AG09319 (cell line): ENCODE measurements at regions not wholly inside any gene's neighbourhood (a gene's known extent, or its start where the extent isn't known, plus 50 kb on each side); places are given as distances from the start of the nearest gene placed in this dataset.

Experiments
- DNase-seq: peaks from one replicate; pipeline ENCODE4 v3.0.0-alpha.2; 2010; ENCODE audit warnings: low read depth; ENCODE audit errors: extremely low read depth
- TF ChIP-seq, protein P1 (sequence below): IDR thresholded peaks from 2 replicates; pipeline ENCODE4 v1.5.1; 2011; ENCODE audit warnings: low read depth, mild to moderate bottlenecking, inconsistent platforms, low read length, moderate library complexity

DNA sequence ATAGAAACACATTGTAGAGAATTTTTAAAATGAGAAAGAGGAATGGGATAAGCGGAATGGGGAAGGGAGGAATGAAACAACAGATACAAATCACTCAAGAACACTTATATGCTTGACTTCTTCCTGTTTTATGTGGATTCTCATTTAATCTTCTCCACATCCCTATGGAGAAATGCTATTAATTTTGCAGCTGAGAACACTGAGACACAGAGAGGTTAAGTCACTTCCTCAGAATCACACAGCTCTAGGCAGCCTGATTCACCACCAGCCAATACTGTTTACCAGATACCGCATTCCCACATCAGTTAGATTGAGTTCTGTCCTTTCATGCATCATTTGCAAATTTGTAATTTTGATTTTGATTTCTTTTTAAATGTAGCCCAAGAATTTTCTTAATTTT, 170.5 kb downstream of the SH2D4B start:
- DNase-seq: no peak
- TF ChIP-seq, protein P1, sequence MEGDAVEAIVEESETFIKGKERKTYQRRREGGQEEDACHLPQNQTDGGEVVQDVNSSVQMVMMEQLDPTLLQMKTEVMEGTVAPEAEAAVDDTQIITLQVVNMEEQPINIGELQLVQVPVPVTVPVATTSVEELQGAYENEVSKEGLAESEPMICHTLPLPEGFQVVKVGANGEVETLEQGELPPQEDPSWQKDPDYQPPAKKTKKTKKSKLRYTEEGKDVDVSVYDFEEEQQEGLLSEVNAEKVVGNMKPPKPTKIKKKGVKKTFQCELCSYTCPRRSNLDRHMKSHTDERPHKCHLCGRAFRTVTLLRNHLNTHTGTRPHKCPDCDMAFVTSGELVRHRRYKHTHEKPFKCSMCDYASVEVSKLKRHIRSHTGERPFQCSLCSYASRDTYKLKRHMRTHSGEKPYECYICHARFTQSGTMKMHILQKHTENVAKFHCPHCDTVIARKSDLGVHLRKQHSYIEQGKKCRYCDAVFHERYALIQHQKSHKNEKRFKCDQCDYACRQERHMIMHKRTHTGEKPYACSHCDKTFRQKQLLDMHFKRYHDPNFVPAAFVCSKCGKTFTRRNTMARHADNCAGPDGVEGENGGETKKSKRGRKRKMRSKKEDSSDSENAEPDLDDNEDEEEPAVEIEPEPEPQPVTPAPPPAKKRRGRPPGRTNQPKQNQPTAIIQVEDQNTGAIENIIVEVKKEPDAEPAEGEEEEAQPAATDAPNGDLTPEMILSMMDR: no peak

DNA sequence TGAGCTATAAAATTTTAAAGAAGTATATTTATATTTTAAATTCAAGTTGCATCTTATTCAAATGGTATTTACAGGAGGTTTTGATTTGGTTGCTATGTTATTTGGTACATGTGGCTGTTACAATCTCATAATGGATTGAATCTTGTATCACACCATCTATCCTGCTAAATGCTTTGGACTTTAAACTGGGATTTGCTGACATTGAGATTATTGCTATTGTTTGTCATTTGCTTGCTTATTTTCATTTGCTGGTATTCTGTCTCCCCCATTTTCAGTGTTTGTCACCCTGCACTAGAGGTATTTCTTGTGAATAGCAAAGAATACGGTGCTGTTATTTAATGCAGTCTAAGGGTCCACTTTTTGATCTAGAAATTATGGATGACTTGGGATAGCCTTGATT, 171.1 kb downstream of the SH2D4B start:
- TF ChIP-seq, protein P1: no peak
- no peak for DNase-seq

DNA sequence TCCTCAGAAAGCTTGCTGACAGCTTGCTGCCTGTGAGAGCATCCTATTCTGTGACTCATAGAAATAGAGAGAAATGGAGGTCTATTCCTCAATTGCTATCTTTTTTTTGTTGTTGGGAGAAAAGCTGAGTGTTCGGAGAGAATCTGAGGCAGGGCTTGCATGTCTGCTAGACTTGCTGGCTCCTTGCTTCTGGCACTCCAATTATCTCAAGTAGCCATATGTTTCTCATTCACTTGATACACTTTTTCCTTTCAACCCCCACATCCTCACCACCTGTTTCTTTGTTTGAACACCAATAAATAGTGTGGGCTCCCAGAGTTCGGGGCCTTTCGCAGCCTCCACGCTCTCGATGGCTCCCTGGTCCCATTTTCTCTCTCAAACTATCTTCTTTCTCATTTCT, 172.2 kb downstream of the SH2D4B start:
- TF ChIP-seq, protein P1: no peak
- DNase-seq: no peak

DNA sequence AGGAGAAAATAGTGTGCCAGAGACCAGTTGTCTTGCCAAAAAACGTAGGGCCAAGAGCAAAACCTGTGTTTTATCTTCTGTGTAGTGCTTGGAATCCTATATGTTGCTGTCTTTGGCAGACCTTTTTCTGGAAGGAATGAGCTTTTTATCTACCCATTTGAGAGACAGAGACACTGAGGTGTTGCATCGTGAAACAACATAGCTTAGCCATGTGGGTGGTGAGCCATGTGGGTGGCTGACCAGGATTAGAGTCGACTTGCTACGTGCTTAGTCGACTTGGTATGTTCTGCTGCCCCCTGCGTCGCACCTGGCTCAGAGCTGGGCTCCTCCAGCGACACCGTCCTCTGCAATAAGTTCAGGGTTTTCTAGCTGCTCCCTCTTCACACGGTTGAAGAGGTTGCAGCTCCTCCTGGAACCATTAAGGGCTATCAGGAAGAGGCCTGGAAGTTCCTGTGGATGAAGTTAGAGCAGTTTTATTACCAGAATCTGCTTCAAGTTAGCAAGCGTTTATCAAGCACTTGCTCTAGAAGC, 175.8 kb downstream of the SH2D4B start:
- TF ChIP-seq, protein P1: no peak
- no peak for DNase-seq

DNA sequence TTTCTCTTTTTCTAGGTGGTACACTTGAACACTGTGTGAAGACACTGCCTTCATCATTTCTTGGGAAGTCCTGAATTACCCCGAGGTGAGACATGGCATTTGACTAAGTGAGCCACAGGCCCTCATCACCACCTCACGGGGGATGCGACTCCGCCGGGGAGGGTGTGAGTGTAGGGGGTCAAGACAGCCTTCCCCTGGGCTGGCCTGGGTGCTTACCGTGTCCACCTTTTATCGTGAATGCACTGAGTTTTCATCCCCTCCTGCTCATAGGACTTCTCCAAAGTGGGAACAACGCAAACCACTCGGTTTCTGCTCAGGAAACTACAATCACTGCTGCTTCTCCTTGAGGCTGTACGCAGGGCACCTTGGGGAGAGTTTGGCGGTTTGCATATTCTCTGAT, 176.9 kb downstream of the SH2D4B start:
- TF ChIP-seq, protein P1: no peak
- no peak for DNase-seq

DNA sequence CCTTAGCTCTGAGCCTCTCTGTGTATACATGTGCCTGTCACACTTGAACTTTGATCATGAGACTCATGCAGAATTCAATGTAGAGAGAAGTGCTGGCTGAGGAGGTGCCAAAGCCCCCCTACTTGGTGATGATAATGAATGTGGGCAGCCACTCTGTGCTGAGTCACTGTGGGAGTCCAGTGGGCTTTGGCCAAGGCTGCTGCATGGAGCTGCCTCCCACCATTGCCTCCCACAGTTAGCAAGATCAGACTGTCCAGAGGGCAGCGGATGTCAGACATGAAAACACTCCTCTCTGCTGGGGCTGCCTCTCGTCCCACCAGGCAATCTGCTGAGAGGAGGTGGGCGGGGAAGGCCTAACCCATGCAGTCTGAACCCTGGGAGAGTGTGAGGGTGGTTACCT, 180.3 kb downstream of the SH2D4B start:
- TF ChIP-seq, protein P1: no peak
- no peak for DNase-seq

DNA sequence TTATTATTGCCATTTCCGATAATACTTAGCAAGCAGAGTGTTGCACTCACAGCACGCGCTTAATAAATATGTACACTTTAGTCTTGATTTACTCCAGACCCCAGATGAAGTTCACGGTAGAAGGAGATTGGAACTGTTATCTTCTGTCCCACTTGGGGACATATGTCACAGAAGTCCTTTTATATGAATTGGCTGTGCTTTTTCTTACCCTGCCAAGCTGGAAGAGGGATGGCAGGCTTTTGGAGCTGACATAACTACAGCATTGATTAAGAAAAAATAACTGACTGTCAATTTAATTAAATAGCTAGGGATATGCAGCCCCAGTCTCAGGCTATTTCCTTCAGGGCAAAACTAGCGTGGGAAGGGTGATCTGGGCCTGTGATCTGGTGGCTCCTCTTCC, 182.2 kb downstream of the SH2D4B start:
- TF ChIP-seq, protein P1: no peak
- DNase-seq: no peak
